ENCODE measurements at regions not wholly inside any gene's neighbourhood (a gene's known extent, or its start where the extent isn't known, plus 50 kb on each side); places are given as distances from the start of the nearest gene placed in this dataset.

DNA sequence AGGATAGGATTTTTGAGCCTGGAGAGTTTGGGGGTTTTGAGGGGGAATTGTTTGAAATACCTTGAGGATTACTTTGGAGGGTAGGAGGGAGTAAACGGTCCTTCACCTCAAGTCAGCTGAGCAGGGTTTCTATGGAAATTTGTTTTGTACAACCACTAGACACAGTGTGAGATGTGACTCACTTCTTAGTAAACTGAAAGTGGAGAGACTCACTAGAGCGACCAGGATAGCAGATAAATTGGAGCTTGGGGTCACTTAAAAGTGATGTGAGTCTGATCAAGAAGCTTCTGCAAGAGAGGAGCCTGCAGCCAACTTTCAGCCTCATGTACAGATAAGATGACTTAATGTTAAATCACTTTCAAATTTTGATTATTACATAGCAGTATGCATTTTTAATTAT lies 1945.9 kb upstream of the NUDT12 start:
- TF ChIP-seq CTCF (IDR thresholded peaks at IDR 0.05): no peak
- no peak for TF ChIP-seq POLR2A (IDR thresholded peaks at IDR 0.05)

Data from right lobe of liver (tissue), 4 donors.